Tibial nerve (tissue), 4 donors: ENCODE measurements at regions not wholly inside any gene's neighbourhood (a gene's known extent, or its start where the extent isn't known, plus 50 kb on each side); places are given as distances from the start of the nearest gene placed in this dataset.

Source experiments
- DNase-seq, 2 donors: peaks; one replicate each; pipeline ENCODE4 v3.0.0-alpha.2; 2019; ENCODE audit warnings: low spot score in 2 of 2
- H3K27ac ChIP-seq, 4 donors: fragments of 200-600 bp; sonication (generic) in 3 of 4; one replicate each; pipeline ENCODE4 v1.5.1; 2017 to 2019; ENCODE audit warnings: mild to moderate bottlenecking in 1 of 4
- H3K27me3 ChIP-seq, 2 donors: fragments of 200-600 bp; sonication (generic) in 1 of 2; one replicate each; pipeline versions ENCODE4 v1.5.1 to v1.6.0; 2017 to 2019
- H3K36me3 ChIP-seq, 3 donors: fragments of 200-600 bp; sonication (generic); one replicate each; pipeline ENCODE4 v1.5.1; 2018 to 2019
- H3K4me1 ChIP-seq, 4 donors: fragments of 200-600 bp; sonication (generic) in 3 of 4; one replicate each; pipeline ENCODE4 v1.5.1; 2017 to 2019
- H3K4me3 ChIP-seq, 4 donors: fragments of 200-600 bp; sonication (generic) in 3 of 4; one replicate each; pipeline ENCODE4 v1.5.1; 2017 to 2019; ENCODE audit warnings: mild to moderate bottlenecking in 1 of 4, moderate library complexity in 1 of 4
- H3K9me3 ChIP-seq, 4 donors: fragments of 200-600 bp; sonication (generic) in 3 of 4; one replicate each; pipeline ENCODE4 v1.5.1; 2017 to 2019
- CTCF ChIP-seq, 5 experiments: fragments of 200-600 bp in 3 of 5; fragments of 450-650 bp in 2 of 5; sonication (generic) in 3 of 5; IDR thresholded peaks; one replicate each; pipeline ENCODE4 v1.5.1; 2016 to 2019; ENCODE audit warnings: antibody characterized with exemption in 5 of 5, mild to moderate bottlenecking in 3 of 5, moderate library complexity in 2 of 5
- EP300 ChIP-seq, 2 donors: sonication (generic); formaldehyde crosslinking; IDR thresholded peaks; one replicate each; pipeline ENCODE4 v1.6.1; 2017; ENCODE audit warnings: antibody characterized with exemption in 2 of 2, mild to moderate bottlenecking in 1 of 2
- POLR2A ChIP-seq, 2 donors: fragments of 450-650 bp; IDR thresholded peaks; one replicate each; pipeline ENCODE4 v1.6.1; 2017; ENCODE audit warnings: antibody characterized with exemption in 2 of 2, mild to moderate bottlenecking in 2 of 2, moderate library complexity in 2 of 2
- WGBS, 2 donors: methylation state at CpG; one replicate each; pipeline ENCODE4 v1.1.5; 2018; 5-methylcytosine and 5-hydroxymethylcytosine counted together

GRCh38 chr2:52113338-52113737 lies 1081.4 kb upstream of the NRXN1 start:
- TF ChIP-seq EP300 (IDR thresholded peaks at IDR 0.05), result no peak
- TF ChIP-seq POLR2A (IDR thresholded peaks at IDR 0.05), result no peak
- no peak for TF ChIP-seq CTCF (IDR thresholded peaks at IDR 0.05)
- DNase-seq, result no peak
- Histone ChIP-seq H3K27me3 (no peaks in the 10 kb centered on the region), H3K4me1 (no peaks in the 10 kb centered on the region), H3K27ac (no peak overlapping the region), H3K36me3 (no peaks in the 10 kb centered on the region), H3K4me3 (no peak overlapping the region), H3K9me3 (peaks cover 0 to 11% (median 0%) of the 10 kb centered on the region in 4 donors)

- no peaks in the 10 kb centered on the region for H3K36me3 ChIP-seq
- no peaks in the 10 kb centered on the region for H3K27me3 ChIP-seq
- H3K4me1 ChIP-seq, result no peaks in the 10 kb centered on the region
- no peak overlapping the region for H3K27ac ChIP-seq
- H3K9me3 ChIP-seq, result peaks cover 0 to 11% (median 0%) of the 10 kb centered on the region in 4 donors
- no peak for DNase-seq
- no peak overlapping the region for H3K4me3 ChIP-seq
- no peak for TF ChIP-seq EP300 (IDR thresholded peaks at IDR 0.05)
- WGBS, 2 donors, result 87% methylated on average over 3 of the region's 3 CpGs
Measured at GRCh38 chr2:52112141-52112540, 1080.2 kb upstream of the NRXN1 start.

- 86 to 89% methylated on average over 6 of the region's 6 CpGs for WGBS, 2 donors
- Histone ChIP-seq H3K36me3 (no peaks in the 10 kb centered on the region), H3K4me3 (no peak overlapping the region), H3K27me3 (no peaks in the 10 kb centered on the region), H3K27ac (no peak overlapping the region), H3K9me3 (peaks cover 0 to 11% (median 0%) of the 10 kb centered on the region in 4 donors), H3K4me1 (no peaks in the 10 kb centered on the region)
- TF ChIP-seq EP300 (IDR thresholded peaks at IDR 0.05), result no peak
- no peak for TF ChIP-seq CTCF (IDR thresholded peaks at IDR 0.05)
- TF ChIP-seq POLR2A (IDR thresholded peaks at IDR 0.05), result no peak
- no peak for DNase-seq
Measured at GRCh38 chr2:52107124-52107523, 1075.2 kb upstream of the NRXN1 start.

- Histone ChIP-seq H3K27me3 (no peaks in the 10 kb centered on the region), H3K4me3 (no peak overlapping the region), H3K36me3 (no peaks in the 10 kb centered on the region), H3K27ac (no peak overlapping the region), H3K4me1 (no peaks in the 10 kb centered on the region), H3K9me3 (peaks cover 0 to 8% (median 0%) of the 10 kb centered on the region in 4 donors)
- WGBS, 2 donors, result 90 to 95% methylated on average over 4 of the region's 4 CpGs
- no peak for DNase-seq
- no peak for TF ChIP-seq EP300 (IDR thresholded peaks at IDR 0.05)
Measured at GRCh38 chr2:52097071-52097470, 1065.1 kb upstream of the NRXN1 start.

GRCh38 chr2:52084759-52085158 lies 1052.8 kb upstream of the NRXN1 start:
- DNase-seq, result no peak
- TF ChIP-seq CTCF (IDR thresholded peaks at IDR 0.05), result no peak
- no peak for TF ChIP-seq EP300 (IDR thresholded peaks at IDR 0.05)
- TF ChIP-seq POLR2A (IDR thresholded peaks at IDR 0.05), result no peak
- Histone ChIP-seq H3K9me3 (no peaks in the 10 kb centered on the region), H3K4me1 (no peaks in the 10 kb centered on the region), H3K27me3 (no peaks in the 10 kb centered on the region), H3K36me3 (no peaks in the 10 kb centered on the region), H3K27ac (no peak overlapping the region), H3K4me3 (no peak overlapping the region)
- 79 to 80% methylated on average over 1 of the region's 1 CpG for WGBS, 2 donors

GRCh38 chr2:52083214-52083613 lies 1051.3 kb upstream of the NRXN1 start:
- H3K27ac ChIP-seq, result no peak overlapping the region
- no peaks in the 10 kb centered on the region for H3K27me3 ChIP-seq
- TF ChIP-seq POLR2A (IDR thresholded peaks at IDR 0.05), result no peak
- no peak for TF ChIP-seq CTCF (IDR thresholded peaks at IDR 0.05)
- TF ChIP-seq EP300 (IDR thresholded peaks at IDR 0.05), result no peak
- H3K36me3 ChIP-seq, result no peaks in the 10 kb centered on the region
- DNase-seq, result no peak
- no peak overlapping the region for H3K4me3 ChIP-seq
- H3K9me3 ChIP-seq, result no peaks in the 10 kb centered on the region
- no peaks in the 10 kb centered on the region for H3K4me1 ChIP-seq
